GM12874 (cell line): ENCODE measurements at regions not wholly inside any gene's neighbourhood (a gene's known extent, or its start where the extent isn't known, plus 50 kb on each side); places are given as distances from the start of the nearest gene placed in this dataset.

Source experiments
- TF ChIP-seq, protein P1 (sequence below): IDR thresholded peaks from 2 replicates; pipeline ENCODE4 v1.5.1; 2011; ENCODE audit warnings: low read depth, mild to moderate bottlenecking, control low read depth, low read length, moderate library complexity; ENCODE audit not compliant: insufficient read depth

GRCh38 chr12:45582536-45582935, 147.0 kb upstream of the ARID2 start:
- TF ChIP-seq, protein P1, sequence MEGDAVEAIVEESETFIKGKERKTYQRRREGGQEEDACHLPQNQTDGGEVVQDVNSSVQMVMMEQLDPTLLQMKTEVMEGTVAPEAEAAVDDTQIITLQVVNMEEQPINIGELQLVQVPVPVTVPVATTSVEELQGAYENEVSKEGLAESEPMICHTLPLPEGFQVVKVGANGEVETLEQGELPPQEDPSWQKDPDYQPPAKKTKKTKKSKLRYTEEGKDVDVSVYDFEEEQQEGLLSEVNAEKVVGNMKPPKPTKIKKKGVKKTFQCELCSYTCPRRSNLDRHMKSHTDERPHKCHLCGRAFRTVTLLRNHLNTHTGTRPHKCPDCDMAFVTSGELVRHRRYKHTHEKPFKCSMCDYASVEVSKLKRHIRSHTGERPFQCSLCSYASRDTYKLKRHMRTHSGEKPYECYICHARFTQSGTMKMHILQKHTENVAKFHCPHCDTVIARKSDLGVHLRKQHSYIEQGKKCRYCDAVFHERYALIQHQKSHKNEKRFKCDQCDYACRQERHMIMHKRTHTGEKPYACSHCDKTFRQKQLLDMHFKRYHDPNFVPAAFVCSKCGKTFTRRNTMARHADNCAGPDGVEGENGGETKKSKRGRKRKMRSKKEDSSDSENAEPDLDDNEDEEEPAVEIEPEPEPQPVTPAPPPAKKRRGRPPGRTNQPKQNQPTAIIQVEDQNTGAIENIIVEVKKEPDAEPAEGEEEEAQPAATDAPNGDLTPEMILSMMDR = no peak

DNA sequence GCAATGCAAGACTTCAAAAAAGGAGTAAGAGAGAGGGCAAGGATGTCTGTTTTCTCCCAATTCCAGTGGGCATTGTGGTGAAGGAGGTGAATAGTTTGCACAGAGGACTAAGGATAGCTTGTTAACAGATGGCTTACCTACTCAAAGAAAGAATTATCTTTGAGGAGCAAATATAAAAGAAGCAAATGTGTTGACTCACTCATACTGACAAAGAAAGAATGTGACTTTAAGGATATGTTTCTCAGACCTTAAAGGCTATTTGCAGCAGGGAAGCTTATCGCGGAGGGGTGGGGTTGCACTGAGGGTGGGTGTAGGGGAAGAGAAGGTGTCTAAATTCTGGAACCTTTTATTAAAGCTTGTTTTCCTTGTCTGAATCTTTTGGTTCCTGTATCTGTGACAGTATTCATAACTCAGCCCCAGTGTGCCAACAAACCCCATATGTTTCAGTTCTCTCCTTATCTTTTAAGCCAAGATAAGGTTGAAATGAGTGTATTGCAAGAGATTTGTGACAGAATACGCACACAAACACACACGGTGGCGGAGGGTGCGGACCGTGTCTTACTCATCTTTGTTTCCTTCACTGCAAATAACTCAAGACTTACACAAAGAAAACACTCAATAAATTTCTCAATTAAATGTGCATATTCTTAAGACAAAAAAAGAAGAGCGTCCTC, 146.4 kb upstream of the ARID2 start:
- TF ChIP-seq, protein P1 = no peak

DNA sequence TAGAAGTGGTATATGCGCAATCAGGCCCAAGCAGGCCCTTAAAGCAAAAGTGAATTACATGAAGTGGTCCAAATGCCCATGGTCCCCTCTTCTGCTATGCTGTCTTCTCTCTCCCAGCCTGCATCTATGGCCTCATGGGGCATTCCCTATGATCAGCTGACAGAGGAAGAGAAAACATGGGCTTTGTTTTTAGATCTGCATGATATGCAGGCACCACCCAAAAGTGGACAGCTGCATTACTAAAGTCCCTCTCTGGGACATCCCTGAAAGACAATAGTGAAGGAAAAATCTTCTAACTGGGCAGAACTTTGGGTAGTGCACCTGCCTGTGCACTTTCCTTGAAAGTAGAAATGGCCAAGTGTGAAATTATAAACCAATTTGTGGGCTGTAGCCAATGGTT, 145.2 kb upstream of the ARID2 start:
- TF ChIP-seq, protein P1 = no peak

- TF ChIP-seq, protein P1 = no peak
These were observed 143.8 kb upstream of the ARID2 start for GRCh38 chr12:45585522-45586230.

GRCh38 chr12:45586486-45586885, 143.0 kb upstream of the ARID2 start:
- TF ChIP-seq, protein P1 = no peak

DNA sequence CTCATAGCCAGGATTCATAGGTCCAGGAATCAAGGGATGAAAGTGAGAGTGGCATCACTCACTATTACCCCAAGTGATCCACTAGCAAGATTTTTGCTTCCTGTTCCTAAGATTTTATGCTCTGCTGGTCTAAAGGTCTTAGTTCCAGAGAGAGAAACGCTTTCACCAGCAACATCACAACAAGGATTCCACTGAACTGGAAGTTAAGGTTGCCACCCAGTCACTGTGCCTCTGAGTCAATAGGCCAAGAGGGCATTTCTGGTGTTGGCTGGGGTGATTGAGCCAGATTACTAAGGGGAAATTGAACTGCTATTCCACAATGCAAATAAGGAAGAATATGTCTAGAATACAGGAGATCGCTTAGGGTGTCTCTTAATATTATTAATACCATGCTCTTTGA, 142.5 kb upstream of the ARID2 start:
- TF ChIP-seq, protein P1 = no peak

DNA sequence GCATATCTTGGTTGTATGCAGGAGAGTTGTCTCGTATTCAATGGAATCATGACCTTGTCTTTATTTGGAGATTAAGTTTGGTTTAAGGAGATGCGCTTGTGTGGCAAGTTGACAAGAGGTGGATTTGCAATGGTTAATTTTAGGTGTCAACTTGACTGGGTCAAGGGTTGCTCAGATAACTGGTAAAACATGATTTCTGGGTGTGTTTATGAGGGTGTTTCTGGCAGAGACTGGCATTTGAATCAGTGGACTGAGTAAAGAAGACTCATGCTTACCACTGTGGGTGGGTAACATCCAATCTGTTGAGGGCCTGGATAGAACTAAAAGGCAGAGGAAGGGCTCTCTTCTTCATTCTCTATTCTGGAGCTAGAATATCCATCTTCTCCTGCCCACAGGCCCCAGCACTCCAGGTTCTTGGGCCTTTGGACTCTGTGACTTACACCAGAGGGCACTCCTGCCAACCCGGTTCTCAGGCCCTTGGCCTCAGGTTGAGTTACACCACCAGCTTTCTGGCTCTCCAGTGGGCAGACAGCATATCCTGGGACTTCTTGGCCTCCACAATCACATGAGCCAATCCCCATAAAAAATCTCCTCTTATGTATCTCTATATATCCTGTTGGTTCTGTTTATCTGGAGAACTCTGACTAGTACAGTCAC, 141.5 kb upstream of the ARID2 start:
- TF ChIP-seq, protein P1 = no peak
